Activated CD8-positive, alpha-beta memory T cell treated with anti-CD3 and anti-CD28 coated beads, Interleukin-2, amount 50 U/mL, for 1 hour (primary cell): ENCODE measurements at regions not wholly inside any gene's neighbourhood (a gene's known extent, or its start where the extent isn't known, plus 50 kb on each side); places are given as distances from the start of the nearest gene placed in this dataset.
"Not testable (repeated sequence)": the region's sequence is repeated elsewhere in the genome, so short reads cannot be mapped to it uniquely, and the experiment has no call there.

Experiments
- DNase-seq: peaks from one replicate; pipeline ENCODE4 v3.0.0-alpha.2; 2020; ENCODE audit errors: extremely low read depth

DNA sequence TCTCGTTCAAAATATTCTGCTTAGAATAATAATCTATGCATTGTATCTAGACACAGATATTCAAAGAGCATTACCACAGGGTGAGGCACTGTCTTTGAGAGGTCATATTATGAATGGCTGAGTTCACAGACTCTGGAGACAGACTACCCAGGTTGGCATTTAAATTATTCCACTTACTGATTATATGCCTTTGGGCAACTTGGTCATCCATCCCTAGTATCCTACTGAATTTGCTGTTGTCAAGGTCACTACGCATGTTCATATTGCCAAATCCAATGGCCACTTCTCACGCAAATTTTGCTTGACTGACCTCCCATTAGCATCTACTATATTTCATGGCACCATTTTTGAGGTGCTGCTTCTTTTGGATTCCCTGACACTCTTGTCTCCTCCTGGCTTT is 498.6 kb upstream of the TLE4 start:
- no peak for DNase-seq

GRCh38 chr9:79080536-79080935 is 491.2 kb upstream of the TLE4 start:
- no peak for DNase-seq

GRCh38 chr9:79083621-79084020 is 488.1 kb upstream of the TLE4 start:
- no peak for DNase-seq

GRCh38 chr9:79087133-79087532 is 484.6 kb upstream of the TLE4 start:
- DNase-seq: no peak

GRCh38 chr9:79089054-79089560 is 482.7 kb upstream of the TLE4 start:
- DNase-seq: no peak

GRCh38 chr9:79089851-79090250 is 481.9 kb upstream of the TLE4 start:
- not testable (repeated sequence) for DNase-seq

GRCh38 chr9:79103257-79103656 is 468.5 kb upstream of the TLE4 start:
- DNase-seq: not testable (repeated sequence)

DNA sequence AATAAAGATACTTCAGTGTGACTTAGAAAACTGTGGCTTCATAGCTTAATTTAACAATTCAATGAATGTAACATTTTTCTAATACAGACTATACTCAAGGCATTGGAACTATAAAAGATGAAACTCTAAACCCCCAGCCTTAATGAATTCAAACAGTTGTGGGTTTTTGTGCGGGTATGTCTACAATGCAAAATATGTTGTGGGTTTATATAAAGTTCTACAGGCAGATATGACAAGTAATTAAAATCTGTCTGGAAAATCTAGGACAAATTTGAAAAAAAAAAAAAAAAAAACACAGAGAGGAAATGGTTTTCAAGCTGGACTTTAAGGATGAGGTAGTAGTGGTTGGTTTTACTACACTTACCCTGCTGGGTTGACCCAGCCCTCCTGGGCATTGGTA is 467.5 kb upstream of the TLE4 start:
- DNase-seq: no peak

- no peak for DNase-seq
These were observed 466.8 kb upstream of the TLE4 start for GRCh38 chr9:79104951-79105350.

GRCh38 chr9:79107911-79108676 is 463.7 kb upstream of the TLE4 start:
- DNase-seq: no peak

DNA sequence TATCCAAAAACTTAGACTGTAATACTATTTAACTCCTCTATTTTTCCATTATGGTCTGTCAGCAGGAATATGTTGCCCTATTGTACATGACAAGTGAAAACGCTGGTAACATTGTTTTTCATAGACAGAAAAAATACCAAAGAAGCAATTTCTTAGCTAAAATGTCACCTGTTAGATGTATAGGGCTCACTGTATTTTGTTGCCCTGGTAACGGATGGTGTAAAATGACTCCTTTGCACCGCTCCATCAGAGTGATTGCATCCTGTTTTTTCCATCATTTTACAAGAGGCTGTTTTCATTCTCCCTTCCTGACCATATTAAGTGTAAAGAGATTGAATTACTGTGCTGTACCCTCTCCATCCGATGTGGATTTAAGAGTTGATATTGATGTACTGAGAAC is 460.1 kb upstream of the TLE4 start:
- DNase-seq: no peak

DNA sequence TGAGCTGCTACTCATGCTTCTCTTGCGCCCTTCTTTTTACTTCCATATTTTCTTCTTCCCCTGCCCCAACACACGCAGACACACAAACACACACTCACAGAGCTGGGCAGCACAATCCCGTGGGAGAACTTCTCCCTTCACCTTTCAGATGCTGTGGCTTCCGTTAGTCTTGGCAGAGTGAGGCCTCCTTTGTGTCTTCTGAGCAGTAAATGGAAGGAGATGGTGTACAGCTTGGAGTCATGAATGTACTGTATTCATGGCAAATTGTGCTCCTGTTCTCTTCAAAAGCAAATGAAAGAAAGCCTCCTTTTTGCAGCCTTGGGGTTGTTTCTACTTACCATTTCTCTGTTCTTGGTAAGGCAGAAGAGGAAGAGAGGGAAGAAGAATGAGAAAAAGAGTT is 456.6 kb upstream of the TLE4 start:
- DNase-seq: no peak

GRCh38 chr9:79116041-79116440 is 455.7 kb upstream of the TLE4 start:
- DNase-seq: no peak

GRCh38 chr9:79116709-79117108 is 455.1 kb upstream of the TLE4 start:
- no peak for DNase-seq

DNA sequence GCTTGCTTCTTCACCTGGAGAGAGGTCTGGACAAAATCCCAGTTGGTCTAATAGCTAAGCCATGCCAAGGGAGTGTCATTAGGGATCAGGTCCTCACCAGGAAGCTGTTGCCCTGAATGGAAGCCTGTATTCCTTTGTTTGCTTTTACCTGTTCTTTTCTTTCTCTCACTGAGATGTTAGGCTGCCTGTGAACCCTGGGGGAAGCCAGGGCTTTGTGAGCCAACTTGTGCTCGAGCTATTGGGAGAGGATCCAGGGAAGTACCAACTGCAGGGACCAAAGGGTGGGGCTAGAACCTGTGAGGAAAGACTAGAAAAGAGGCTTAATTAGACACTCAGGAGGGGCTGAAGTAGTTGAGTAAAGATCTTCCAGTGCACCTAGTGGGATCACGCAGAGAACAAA is 451.2 kb upstream of the TLE4 start:
- DNase-seq: no peak

GRCh38 chr9:79120941-79121340 is 450.8 kb upstream of the TLE4 start:
- DNase-seq: no peak

DNA sequence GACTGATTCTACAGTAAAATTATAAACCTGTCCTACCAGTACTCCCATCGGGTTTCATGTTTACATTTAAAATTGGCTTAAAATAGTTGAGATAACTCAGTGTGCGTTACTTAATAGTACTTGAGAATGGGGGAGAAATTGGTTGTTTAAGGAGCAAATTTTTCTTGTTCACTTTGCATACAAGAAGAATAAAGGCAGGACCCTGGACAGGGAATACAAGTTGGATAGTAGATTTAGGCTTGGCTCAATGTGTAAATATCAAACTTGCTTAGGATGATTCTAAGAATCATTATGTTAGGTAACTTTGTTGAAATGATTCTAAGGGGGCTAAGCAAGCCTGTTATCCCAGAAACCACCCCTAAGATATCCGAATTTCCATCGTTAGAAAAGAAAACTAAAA is 448.4 kb upstream of the TLE4 start:
- DNase-seq: no peak

DNA sequence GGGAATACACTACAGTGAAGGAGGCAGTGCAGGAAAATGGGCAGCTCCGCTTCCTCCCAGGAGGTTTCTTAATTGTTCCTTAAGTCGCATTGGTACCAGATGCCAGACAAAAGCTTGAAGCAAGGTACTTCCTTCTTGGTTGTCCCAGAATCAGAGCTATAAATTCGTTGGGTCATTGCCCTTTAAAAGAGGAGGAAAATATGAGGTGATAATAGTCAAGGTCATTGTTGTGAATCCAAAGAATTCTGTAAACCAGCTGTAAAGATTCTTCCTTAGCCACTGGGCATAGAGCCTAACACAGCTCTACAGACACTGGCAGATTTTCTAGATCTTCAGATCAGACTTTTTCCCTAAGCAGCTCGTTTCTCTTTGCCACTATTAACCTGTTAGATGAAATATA is 444.1 kb upstream of the TLE4 start:
- DNase-seq: no peak

- DNase-seq: no peak
These were observed 441.8 kb upstream of the TLE4 start for GRCh38 chr9:79129865-79130480.

- DNase-seq: no peak
These were observed 440.5 kb upstream of the TLE4 start for GRCh38 chr9:79131246-79131774.

DNA sequence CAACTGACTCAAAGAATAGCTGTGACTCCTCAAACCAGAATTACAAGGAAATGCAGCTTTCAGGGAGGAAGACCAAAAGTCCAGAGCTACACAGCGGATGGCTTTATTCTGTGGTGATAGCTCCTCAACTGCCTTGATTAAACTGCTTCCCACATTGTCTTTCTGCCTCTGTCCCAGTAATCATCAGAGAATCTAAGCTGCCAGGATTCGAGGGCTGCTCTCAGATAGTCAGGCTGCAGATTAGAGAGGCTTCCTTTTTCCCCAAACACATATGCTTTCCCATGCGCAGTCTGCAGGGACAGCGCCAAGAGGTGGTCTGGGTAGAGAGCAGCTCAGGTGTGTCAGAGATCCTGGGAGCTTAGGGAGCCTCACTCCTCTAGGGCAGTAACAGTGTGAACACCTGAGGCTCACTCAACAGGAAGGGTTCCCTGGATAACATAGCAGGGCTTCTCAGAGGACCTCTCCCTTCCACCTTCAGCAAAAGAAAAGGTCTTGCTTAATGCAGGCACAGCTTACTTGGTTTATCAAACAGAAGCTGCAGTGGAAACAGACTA is 439.9 kb upstream of the TLE4 start:
- no peak for DNase-seq

- DNase-seq: no peak
These were observed 437.1 kb upstream of the TLE4 start for GRCh38 chr9:79134654-79135053.
